Sigmoid colon (tissue), 4 donors: ENCODE measurements at regions not wholly inside any gene's neighbourhood (a gene's known extent, or its start where the extent isn't known, plus 50 kb on each side); places are given as distances from the start of the nearest gene placed in this dataset.

ENCODE experiments used
- EP300 ChIP-seq, 4 donors: sonication (generic); formaldehyde crosslinking; IDR thresholded peaks; one replicate each; pipeline ENCODE4 v1.6.1; 2017; ENCODE audit warnings: antibody characterized with exemption in 4 of 4
- POLR2AphosphoS5 ChIP-seq, 4 donors: sonication (generic); formaldehyde crosslinking; IDR thresholded peaks; one replicate each; pipeline ENCODE4 v1.6.1; 2017; ENCODE audit warnings: antibody characterized with exemption in 4 of 4

GRCh38 chr3:110495201-110495927 lies 576.3 kb upstream of the NECTIN3 start:
- no peak for TF ChIP-seq EP300 (IDR thresholded peaks at IDR 0.05)
- TF ChIP-seq POLR2AphosphoS5 (IDR thresholded peaks at IDR 0.05) = no peak
